Parathyroid adenoma (tissue), 2 donors: ENCODE measurements at regions not wholly inside any gene's neighbourhood (a gene's known extent, or its start where the extent isn't known, plus 50 kb on each side); places are given as distances from the start of the nearest gene placed in this dataset.

Experiments
- H2AFZ ChIP-seq: fragments of 300-600 bp; sonication (generic); one replicate; pipeline ENCODE4 v1.7.0; 2017; ENCODE audit warnings: antibody characterized with exemption, mild to moderate bottlenecking
- H3K27ac ChIP-seq: fragments of 300-600 bp; sonication (generic); one replicate; pipeline ENCODE4 v1.7.0; 2017
- H3K27me3 ChIP-seq: fragments of 300-600 bp; sonication (generic); one replicate; pipeline ENCODE4 v1.7.0; 2017; ENCODE audit warnings: low read length; ENCODE audit not compliant: control insufficient read depth, insufficient read depth
- H3K36me3 ChIP-seq: fragments of 300-600 bp; sonication (generic); one replicate; pipeline ENCODE4 v1.7.0; 2017; ENCODE audit warnings: low read length; ENCODE audit not compliant: control insufficient read depth, insufficient read depth
- H3K4me1 ChIP-seq: fragments of 300-600 bp; sonication (generic); one replicate; pipeline ENCODE4 v1.7.0; 2017; ENCODE audit warnings: control low read depth
- H3K4me2 ChIP-seq: fragments of 300-600 bp; sonication (generic); one replicate; pipeline ENCODE4 v1.7.0; 2017; ENCODE audit warnings: low read length
- H3K4me3 ChIP-seq: fragments of 300-600 bp; sonication (generic); one replicate; pipeline ENCODE4 v1.7.0; 2017; ENCODE audit warnings: low read depth, low read length
- H3K79me2 ChIP-seq: fragments of 300-600 bp; sonication (generic); one replicate; pipeline ENCODE4 v1.7.0; 2017; ENCODE audit warnings: control low read depth
- H3K9ac ChIP-seq: fragments of 300-600 bp; sonication (generic); one replicate; pipeline ENCODE4 v1.7.0; 2017; ENCODE audit warnings: mild to moderate bottlenecking
- H3K9me3 ChIP-seq: fragments of 300-600 bp; sonication (generic); one replicate; pipeline ENCODE4 v1.7.0; 2017; ENCODE audit warnings: low read length; ENCODE audit not compliant: control insufficient read depth
- TF ChIP-seq, protein P1 (sequence below): fragments of 300-600 bp; sonication (generic); IDR thresholded peaks from one replicate; pipeline ENCODE4 v1.7.0; 2017; ENCODE audit warnings: antibody characterized with exemption, mild to moderate bottlenecking
- donor health status: primary hyperparathyroidism.

DNA sequence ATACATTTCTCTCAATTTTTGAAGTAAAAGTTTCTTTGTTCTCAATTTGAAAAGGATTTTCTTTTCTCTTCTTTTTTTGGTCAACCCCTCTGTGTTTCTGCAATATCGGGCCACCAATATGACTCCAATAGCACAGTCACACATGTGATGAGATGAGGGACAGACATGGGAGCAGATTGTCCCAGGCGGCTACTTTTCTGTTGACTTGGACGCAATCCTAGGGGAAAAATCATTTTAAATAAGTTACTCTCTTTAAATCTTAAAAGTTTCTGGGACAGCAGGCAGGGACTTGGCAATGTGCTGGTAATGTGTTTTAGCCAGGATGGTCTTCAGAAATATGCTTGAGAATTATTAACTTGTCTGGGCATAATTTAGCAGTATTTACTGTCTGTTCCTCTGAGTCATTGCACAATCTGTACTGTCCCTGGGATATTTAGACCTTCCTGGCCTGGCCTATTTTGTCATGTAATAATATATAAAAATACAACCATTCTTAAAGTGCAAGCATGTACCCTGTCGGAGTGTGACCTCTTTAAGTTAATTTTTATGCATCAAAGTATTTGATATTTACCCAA, 388.5 kb upstream of the FANCL start:
- H3K36me3 ChIP-seq = no peaks in the 10 kb centered on the region
- H3K4me2 ChIP-seq = no peak overlapping the region
- TF ChIP-seq, protein P1, sequence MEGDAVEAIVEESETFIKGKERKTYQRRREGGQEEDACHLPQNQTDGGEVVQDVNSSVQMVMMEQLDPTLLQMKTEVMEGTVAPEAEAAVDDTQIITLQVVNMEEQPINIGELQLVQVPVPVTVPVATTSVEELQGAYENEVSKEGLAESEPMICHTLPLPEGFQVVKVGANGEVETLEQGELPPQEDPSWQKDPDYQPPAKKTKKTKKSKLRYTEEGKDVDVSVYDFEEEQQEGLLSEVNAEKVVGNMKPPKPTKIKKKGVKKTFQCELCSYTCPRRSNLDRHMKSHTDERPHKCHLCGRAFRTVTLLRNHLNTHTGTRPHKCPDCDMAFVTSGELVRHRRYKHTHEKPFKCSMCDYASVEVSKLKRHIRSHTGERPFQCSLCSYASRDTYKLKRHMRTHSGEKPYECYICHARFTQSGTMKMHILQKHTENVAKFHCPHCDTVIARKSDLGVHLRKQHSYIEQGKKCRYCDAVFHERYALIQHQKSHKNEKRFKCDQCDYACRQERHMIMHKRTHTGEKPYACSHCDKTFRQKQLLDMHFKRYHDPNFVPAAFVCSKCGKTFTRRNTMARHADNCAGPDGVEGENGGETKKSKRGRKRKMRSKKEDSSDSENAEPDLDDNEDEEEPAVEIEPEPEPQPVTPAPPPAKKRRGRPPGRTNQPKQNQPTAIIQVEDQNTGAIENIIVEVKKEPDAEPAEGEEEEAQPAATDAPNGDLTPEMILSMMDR = no peak
- no peak overlapping the region for H3K9ac ChIP-seq
- no peaks in the 10 kb centered on the region for H3K9me3 ChIP-seq
- H3K4me3 ChIP-seq = no peak overlapping the region
- no peaks in the 10 kb centered on the region for H3K27me3 ChIP-seq
- H3K4me1 ChIP-seq = no peaks in the 10 kb centered on the region
- H3K79me2 ChIP-seq = no peaks in the 10 kb centered on the region
- H3K27ac ChIP-seq = no peak overlapping the region
- no peak overlapping the region for H2AFZ ChIP-seq

- Histone ChIP-seq H3K4me1 (no peaks in the 10 kb centered on the region), H3K9ac (no peak overlapping the region), H3K79me2 (no peaks in the 10 kb centered on the region), H2AFZ (no peak overlapping the region), H3K27ac (no peak overlapping the region), H3K27me3 (no peaks in the 10 kb centered on the region), H3K4me3 (no peak overlapping the region), H3K9me3 (no peaks in the 10 kb centered on the region), H3K36me3 (no peaks in the 10 kb centered on the region), H3K4me2 (no peak overlapping the region)
- TF ChIP-seq, protein P1 = no peak
These were observed 379.8 kb upstream of the FANCL start for GRCh38 chr2:58620896-58621295.

- Histone ChIP-seq H3K79me2 (no peaks in the 10 kb centered on the region), H3K27ac (no peak overlapping the region), H3K9me3 (no peaks in the 10 kb centered on the region), H3K27me3 (no peaks in the 10 kb centered on the region), H3K36me3 (no peaks in the 10 kb centered on the region), H3K4me2 (no peak overlapping the region), H3K4me3 (no peak overlapping the region), H3K9ac (no peak overlapping the region), H2AFZ (no peak overlapping the region), H3K4me1 (no peaks in the 10 kb centered on the region)
- TF ChIP-seq, protein P1 = no peak
These were observed 379.0 kb upstream of the FANCL start for GRCh38 chr2:58620093-58620492.

GRCh38 chr2:58616961-58617360, 375.8 kb upstream of the FANCL start:
- Histone ChIP-seq H3K4me1 (no peaks in the 10 kb centered on the region), H3K4me3 (no peak overlapping the region), H3K9ac (no peak overlapping the region), H3K9me3 (no peaks in the 10 kb centered on the region), H3K79me2 (no peaks in the 10 kb centered on the region), H3K27ac (no peak overlapping the region), H3K36me3 (no peaks in the 10 kb centered on the region), H2AFZ (no peak overlapping the region), H3K27me3 (no peaks in the 10 kb centered on the region), H3K4me2 (no peak overlapping the region)
- TF ChIP-seq, protein P1 = no peak

DNA sequence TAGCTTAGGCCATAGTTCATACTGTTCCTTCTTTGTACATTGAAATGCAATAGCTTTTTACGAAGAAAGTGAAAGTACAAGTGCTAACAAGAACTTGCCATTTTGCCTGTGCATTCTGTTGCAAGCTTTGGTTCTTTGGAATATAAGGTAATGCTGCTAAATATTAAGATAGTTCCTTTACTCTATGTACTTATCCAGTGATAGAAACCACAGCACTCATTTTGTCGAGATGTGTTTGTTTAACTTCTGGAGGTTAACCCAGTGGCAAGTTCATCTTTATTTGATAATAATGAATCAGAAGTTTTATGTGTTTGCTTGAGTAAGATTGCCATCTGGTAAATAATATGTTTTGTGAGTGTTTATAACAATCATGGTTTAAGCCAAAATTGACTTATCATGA, 373.1 kb upstream of the FANCL start:
- Histone ChIP-seq H2AFZ (no peak overlapping the region), H3K79me2 (no peaks in the 10 kb centered on the region), H3K27me3 (no peaks in the 10 kb centered on the region), H3K27ac (no peak overlapping the region), H3K4me1 (no peaks in the 10 kb centered on the region), H3K4me3 (no peak overlapping the region), H3K9me3 (no peaks in the 10 kb centered on the region), H3K4me2 (no peak overlapping the region), H3K9ac (no peak overlapping the region), H3K36me3 (no peaks in the 10 kb centered on the region)
- TF ChIP-seq, protein P1 = no peak
